Smooth muscle cell (in vitro differentiated cells): ENCODE measurements at regions not wholly inside any gene's neighbourhood (a gene's known extent, or its start where the extent isn't known, plus 50 kb on each side); places are given as distances from the start of the nearest gene placed in this dataset.
A peak's percentile ranks its signal among the peaks of the same experiment; 100 is the strongest.

ENCODE experiments used
- DNase-seq: peaks from one replicate; lab custom pipeline; 2025; ENCODE audit not compliant: unreplicated experiment; lab: John Stamatoyannopoulos, UW
- H2AFZ ChIP-seq: fragments of 200-600 bp; sonication (generic); 2 replicates; pipeline ENCODE4 v1.6.0; 2016; ENCODE audit warnings: antibody characterized with exemption, low read depth, mild to moderate bottlenecking
- H3F3A ChIP-seq: fragments of 200-600 bp; sonication (generic); 2 replicates; pipeline ENCODE4 v1.6.0; 2017; ENCODE audit warnings: antibody characterized with exemption, low read depth
- H3K27ac ChIP-seq: fragments of 200-600 bp; sonication (generic); 2 replicates; pipeline ENCODE4 v1.5.1; 2016; ENCODE audit warnings: low read depth, mild to moderate bottlenecking
- H3K27me3 ChIP-seq: fragments of 200-600 bp; sonication (generic); 2 replicates; pipeline ENCODE4 v1.6.1; 2016; ENCODE audit warnings: low read depth, mild to moderate bottlenecking
- H3K36me3 ChIP-seq: fragments of 200-600 bp; sonication (generic); 2 replicates; pipeline ENCODE4 v1.5.1; 2016; ENCODE audit warnings: low read depth
- H3K4me1 ChIP-seq: fragments of 200-600 bp; sonication (generic); 2 replicates; pipeline ENCODE4 v1.5.1; 2016; ENCODE audit warnings: low read depth
- H3K4me2 ChIP-seq: fragments of 200-600 bp; sonication (generic); 2 replicates; pipeline ENCODE4 v1.6.0; 2016; ENCODE audit warnings: mild to moderate bottlenecking
- H3K4me3 ChIP-seq: fragments of 200-600 bp; sonication (generic); 2 replicates; pipeline ENCODE4 v1.5.1; 2016; ENCODE audit warnings: mild to moderate bottlenecking
- H3K79me2 ChIP-seq: fragments of 200-600 bp; sonication (generic); 2 replicates; pipeline ENCODE4 v1.6.0; 2016; ENCODE audit warnings: low read depth, mild to moderate bottlenecking
- H3K9ac ChIP-seq: fragments of 200-600 bp; sonication (generic); 2 replicates; pipeline ENCODE4 v1.6.0; 2016; ENCODE audit warnings: low read depth
- H3K9me3 ChIP-seq: fragments of 200-600 bp; sonication (generic); replicated peaks from 2 replicates; pipeline ENCODE4 v1.5.1; 2016; ENCODE audit warnings: low read depth
- H4K20me1 ChIP-seq: fragments of 200-600 bp; sonication (generic); 2 replicates; pipeline ENCODE4 v1.6.0; 2016; ENCODE audit warnings: low read depth
- WGBS: methylation state at CpG from one replicate; pipeline ENCODE4 v1.1.7; 2016; ENCODE audit warnings: low lambda C conversion rate; 5-methylcytosine and 5-hydroxymethylcytosine counted together
- TF ChIP-seq, protein P1 (sequence below): fragments of 200-600 bp; sonication (generic); IDR thresholded peaks from 2 replicates; pipeline ENCODE4 v1.5.1; 2017; ENCODE audit warnings: borderline replicate concordance, mild to moderate bottlenecking, antibody characterized with exemption; ENCODE audit not compliant: insufficient read depth, poor library complexity, severe bottlenecking

DNA sequence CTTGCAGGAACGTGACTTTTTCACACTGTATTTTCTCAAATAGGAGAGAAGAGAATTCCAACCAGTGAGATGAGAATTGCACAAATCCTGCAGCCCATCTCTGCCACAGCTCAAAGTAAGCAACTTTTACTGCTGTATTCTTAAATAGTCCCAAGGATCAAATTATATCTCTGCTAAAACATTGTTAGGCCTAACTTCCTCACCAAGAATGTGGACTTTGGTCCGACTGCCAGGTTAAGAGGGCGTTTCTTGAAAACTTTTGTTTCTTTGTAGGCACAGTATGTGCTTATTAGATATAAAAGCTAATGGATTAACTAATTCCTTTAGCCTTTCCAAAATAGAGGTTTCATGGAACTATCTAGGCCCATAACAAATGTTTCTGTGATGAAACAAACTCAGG, 61.4 kb upstream of the IFNG-AS1 start:
- peak overlapping the region; percentile 38 for H2AFZ ChIP-seq
- H3K4me2 ChIP-seq = peak overlapping the region; percentile 73
- no peak overlapping the region for H3K9ac ChIP-seq
- no peaks in the 10 kb centered on the region for H3K79me2 ChIP-seq
- no peak overlapping the region for H3K4me3 ChIP-seq
- no peaks in the 10 kb centered on the region for H3K36me3 ChIP-seq
- no peaks in the 10 kb centered on the region for H3K9me3 ChIP-seq
- H3K27ac ChIP-seq = peak overlapping the region; percentile 54
- H3F3A ChIP-seq = no peaks in the 10 kb centered on the region
- TF ChIP-seq, protein P1, sequence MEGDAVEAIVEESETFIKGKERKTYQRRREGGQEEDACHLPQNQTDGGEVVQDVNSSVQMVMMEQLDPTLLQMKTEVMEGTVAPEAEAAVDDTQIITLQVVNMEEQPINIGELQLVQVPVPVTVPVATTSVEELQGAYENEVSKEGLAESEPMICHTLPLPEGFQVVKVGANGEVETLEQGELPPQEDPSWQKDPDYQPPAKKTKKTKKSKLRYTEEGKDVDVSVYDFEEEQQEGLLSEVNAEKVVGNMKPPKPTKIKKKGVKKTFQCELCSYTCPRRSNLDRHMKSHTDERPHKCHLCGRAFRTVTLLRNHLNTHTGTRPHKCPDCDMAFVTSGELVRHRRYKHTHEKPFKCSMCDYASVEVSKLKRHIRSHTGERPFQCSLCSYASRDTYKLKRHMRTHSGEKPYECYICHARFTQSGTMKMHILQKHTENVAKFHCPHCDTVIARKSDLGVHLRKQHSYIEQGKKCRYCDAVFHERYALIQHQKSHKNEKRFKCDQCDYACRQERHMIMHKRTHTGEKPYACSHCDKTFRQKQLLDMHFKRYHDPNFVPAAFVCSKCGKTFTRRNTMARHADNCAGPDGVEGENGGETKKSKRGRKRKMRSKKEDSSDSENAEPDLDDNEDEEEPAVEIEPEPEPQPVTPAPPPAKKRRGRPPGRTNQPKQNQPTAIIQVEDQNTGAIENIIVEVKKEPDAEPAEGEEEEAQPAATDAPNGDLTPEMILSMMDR = no peak
- H3K27me3 ChIP-seq = no peaks in the 10 kb centered on the region
- no peaks in the 10 kb centered on the region for H4K20me1 ChIP-seq
- WGBS = 63% methylated on average over 3 of the region's 3 CpGs
- H3K4me1 ChIP-seq = peaks cover 5% of the 10 kb centered on the region
- DNase-seq = no peak

DNA sequence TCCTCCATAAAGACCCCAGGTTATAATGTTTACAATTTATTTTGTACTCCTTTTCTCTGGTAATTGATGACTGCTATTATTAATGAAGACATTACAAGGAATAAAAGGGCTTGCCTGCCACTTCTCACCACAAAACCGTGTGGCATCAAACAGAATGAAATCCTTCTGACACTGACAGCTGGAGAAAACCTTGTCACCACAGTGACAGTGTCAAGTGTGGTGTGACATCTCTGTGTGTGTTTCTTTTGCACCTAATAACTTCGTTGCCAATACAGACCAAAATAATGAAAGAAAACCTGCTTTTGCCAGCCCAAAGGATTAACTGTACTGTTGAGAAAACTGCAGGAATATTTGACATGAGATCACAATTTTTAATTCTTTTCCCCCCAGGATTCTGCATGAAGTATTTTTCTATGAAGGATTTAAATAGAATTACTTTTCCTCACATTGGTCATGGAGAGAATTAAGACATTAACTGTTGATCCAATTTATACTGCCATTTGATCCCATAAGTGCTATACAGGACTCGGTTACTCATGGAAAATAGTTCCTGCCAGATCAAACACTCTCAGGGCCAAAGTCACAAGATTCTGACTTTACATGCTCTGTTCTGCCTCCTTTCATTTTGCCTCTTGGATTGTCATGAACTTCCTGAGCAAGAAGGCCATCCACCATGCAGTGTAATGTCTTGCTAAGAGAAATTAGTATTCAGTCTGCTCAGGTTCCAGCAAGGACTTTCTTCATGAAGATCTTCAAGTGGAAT, 60.4 kb upstream of the IFNG-AS1 start:
- no peak overlapping the region for H3K4me2 ChIP-seq
- no peaks in the 10 kb centered on the region for H3K27me3 ChIP-seq
- no peak overlapping the region for H3K27ac ChIP-seq
- no peak overlapping the region for H3K4me3 ChIP-seq
- H3F3A ChIP-seq = no peaks in the 10 kb centered on the region
- H3K9ac ChIP-seq = no peak overlapping the region
- no peaks in the 10 kb centered on the region for H4K20me1 ChIP-seq
- TF ChIP-seq, protein P1 = no peak
- H3K36me3 ChIP-seq = no peaks in the 10 kb centered on the region
- H2AFZ ChIP-seq = no peak overlapping the region
- WGBS = 60% methylated on average over 3 of the region's 3 CpGs
- peaks cover 5% of the 10 kb centered on the region for H3K4me1 ChIP-seq
- no peaks in the 10 kb centered on the region for H3K79me2 ChIP-seq
- H3K9me3 ChIP-seq = no peaks in the 10 kb centered on the region
- DNase-seq = no peak

GRCh38 chr12:67929384-67929772, 59.9 kb upstream of the IFNG-AS1 start:
- Histone ChIP-seq H3K4me2 (no peak overlapping the region), H3F3A (no peaks in the 10 kb centered on the region), H3K36me3 (no peaks in the 10 kb centered on the region), H3K4me1 (peaks cover 5% of the 10 kb centered on the region), H2AFZ (no peak overlapping the region), H3K9me3 (no peaks in the 10 kb centered on the region), H3K4me3 (no peak overlapping the region), H3K27ac (no peak overlapping the region), H4K20me1 (no peaks in the 10 kb centered on the region), H3K9ac (no peak overlapping the region), H3K27me3 (no peaks in the 10 kb centered on the region), H3K79me2 (no peaks in the 10 kb centered on the region)
- TF ChIP-seq, protein P1 = no peak
- DNase-seq = no peak
- WGBS = 93% methylated on average over 2 of the region's 2 CpGs

DNA sequence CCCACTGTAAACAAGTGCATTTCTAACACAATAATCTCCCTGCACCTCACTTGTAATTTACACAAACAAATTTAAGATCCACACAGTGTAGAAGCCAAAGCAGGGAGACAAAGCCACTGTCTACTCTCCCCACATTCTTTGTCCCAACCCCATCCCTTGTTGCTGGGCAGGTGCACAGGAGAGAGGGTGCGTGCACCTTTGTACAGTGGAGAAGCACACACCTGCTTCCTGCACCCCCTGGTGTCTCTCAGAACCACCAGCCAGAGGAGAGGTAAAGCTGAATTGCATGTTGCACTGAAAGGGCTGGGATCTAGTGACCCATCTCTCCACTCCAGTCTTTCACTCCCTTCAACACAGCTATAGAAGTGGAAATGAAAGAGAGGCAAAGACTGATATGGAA, 51.4 kb upstream of the IFNG-AS1 start:
- H3K4me2 ChIP-seq = no peak overlapping the region
- no peak overlapping the region for H3K4me3 ChIP-seq
- no peaks in the 10 kb centered on the region for H3K79me2 ChIP-seq
- no peaks in the 10 kb centered on the region for H3K9me3 ChIP-seq
- TF ChIP-seq, protein P1 = no peak
- H3K9ac ChIP-seq = no peak overlapping the region
- 95% methylated on average over 1 of the region's 1 CpG for WGBS
- H3K36me3 ChIP-seq = no peaks in the 10 kb centered on the region
- no peaks in the 10 kb centered on the region for H4K20me1 ChIP-seq
- H3F3A ChIP-seq = peaks cover 5% of the 10 kb centered on the region
- no peak for DNase-seq
- H2AFZ ChIP-seq = no peak overlapping the region
- H3K4me1 ChIP-seq = peaks cover 22% of the 10 kb centered on the region
- H3K27ac ChIP-seq = no peak overlapping the region
- no peaks in the 10 kb centered on the region for H3K27me3 ChIP-seq
